GM20000 (cell line): ENCODE measurements at regions not wholly inside any gene's neighbourhood (a gene's known extent, or its start where the extent isn't known, plus 50 kb on each side); places are given as distances from the start of the nearest gene placed in this dataset.

Experiments used
- DNase-seq: peaks from one replicate; pipeline ENCODE4 v3.0.0; 2012; ENCODE audit warnings: low spot score
- TF ChIP-seq, protein P1 (sequence below): IDR thresholded peaks from 2 replicates; pipeline ENCODE4 v1.5.1; 2012; ENCODE audit warnings: mild to moderate bottlenecking, control low read depth; ENCODE audit errors: extremely low read depth, missing control alignments

DNA sequence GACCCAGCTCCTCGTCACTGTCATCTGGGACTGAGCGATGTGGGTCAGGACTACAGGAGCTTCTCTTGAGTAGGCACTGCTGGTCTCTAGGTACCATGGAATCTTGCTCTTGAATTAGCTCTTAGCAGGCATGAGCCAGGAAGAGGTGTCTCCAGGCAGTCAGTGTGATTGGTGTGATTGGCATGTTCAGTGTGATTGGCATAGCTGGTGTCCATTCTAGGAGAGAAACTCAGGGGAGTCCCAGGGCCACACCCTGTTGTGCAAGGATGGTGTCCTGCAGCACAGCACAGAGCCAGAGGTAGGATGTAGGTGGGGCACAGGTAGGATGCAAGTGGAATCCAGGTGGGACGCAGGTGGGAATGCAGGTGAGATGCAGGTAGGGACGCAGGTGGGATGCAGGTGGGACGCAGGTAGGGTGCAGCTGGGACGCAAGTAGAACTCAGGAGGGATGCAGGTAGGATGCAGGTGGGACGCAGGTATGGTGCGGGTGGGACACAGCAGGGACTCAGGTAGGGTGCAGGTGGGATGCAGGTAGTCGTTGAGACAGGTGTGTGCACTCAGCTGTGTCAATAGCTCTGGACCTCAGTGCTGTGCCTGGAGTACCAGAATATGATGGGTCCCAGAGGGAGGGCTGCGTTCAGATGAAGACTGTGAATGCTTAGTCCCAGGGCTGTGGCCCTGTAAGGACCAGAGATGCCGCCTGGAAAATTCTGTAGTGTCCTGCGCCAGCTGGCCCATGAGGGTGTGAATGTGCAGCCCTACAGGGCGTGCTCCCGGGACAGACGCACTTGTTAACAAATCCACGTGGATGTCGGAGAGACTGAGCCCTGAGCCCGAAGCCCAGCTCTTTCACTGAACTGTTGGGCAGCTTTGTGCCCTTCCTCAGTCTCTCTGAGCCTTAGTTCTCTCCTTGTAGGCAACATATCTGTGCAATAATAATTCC is 248.2 kb upstream of the PITRM1 start:
- no peak for DNase-seq
- TF ChIP-seq, protein P1, sequence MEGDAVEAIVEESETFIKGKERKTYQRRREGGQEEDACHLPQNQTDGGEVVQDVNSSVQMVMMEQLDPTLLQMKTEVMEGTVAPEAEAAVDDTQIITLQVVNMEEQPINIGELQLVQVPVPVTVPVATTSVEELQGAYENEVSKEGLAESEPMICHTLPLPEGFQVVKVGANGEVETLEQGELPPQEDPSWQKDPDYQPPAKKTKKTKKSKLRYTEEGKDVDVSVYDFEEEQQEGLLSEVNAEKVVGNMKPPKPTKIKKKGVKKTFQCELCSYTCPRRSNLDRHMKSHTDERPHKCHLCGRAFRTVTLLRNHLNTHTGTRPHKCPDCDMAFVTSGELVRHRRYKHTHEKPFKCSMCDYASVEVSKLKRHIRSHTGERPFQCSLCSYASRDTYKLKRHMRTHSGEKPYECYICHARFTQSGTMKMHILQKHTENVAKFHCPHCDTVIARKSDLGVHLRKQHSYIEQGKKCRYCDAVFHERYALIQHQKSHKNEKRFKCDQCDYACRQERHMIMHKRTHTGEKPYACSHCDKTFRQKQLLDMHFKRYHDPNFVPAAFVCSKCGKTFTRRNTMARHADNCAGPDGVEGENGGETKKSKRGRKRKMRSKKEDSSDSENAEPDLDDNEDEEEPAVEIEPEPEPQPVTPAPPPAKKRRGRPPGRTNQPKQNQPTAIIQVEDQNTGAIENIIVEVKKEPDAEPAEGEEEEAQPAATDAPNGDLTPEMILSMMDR = no peak

DNA sequence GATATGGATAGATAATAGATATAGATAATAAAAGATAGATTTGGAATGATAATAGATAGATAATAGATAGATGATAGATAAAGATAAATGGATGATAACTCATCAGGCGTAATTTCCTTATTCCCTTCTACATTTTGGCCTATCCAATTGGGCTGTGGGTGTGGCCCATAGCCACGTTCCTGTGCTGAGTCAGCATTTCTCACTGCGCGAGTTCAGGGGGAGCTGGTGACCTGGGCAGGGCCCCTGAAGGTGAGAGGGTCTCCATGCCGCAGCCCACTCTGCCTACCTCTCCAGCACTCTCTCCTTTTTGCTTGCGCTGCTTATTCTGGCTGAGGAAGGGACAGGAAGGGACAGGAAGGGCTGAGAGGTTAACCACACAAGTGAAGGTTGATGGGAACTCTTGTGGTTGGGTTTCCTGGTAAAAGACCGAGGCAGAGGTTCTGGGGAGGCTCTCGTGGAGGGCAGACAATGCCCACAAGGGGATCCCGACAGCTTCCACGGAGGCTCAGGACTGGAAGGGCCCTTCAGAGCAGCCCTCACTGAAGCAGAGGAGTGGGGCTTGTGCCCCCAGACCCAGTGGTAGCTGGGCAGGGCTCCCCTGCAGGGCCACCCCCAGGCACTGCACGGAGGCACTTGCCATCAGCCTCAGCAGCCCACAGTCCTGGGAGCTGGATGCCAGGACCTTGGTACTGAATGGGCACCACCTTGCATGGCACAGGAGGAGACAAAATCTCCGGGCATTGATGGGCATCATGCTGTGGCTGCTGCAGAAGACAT is 247.3 kb upstream of the PITRM1 start:
- no peak for DNase-seq
- TF ChIP-seq, protein P1 = no peak

DNA sequence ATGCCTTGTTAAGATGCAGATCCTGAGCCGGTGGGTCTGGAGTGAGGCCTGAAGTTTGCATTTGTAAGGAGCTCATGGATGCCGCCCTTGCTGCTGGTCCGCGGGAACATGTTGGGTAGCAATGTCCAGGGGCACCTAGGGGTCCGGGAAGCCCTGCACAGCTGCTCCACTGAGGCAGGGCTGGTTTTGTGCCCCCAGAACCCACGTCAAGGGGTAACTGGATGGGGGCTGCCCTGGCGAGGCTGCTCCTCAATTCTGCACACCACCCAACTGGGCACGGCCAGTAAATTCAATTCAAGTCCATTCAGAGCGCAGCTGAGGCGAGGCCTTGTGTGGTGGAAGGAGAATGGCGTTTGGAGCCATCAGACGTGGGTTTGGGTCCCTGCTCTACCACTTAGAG is 246.3 kb upstream of the PITRM1 start:
- no peak for DNase-seq
- TF ChIP-seq, protein P1 = no peak

DNA sequence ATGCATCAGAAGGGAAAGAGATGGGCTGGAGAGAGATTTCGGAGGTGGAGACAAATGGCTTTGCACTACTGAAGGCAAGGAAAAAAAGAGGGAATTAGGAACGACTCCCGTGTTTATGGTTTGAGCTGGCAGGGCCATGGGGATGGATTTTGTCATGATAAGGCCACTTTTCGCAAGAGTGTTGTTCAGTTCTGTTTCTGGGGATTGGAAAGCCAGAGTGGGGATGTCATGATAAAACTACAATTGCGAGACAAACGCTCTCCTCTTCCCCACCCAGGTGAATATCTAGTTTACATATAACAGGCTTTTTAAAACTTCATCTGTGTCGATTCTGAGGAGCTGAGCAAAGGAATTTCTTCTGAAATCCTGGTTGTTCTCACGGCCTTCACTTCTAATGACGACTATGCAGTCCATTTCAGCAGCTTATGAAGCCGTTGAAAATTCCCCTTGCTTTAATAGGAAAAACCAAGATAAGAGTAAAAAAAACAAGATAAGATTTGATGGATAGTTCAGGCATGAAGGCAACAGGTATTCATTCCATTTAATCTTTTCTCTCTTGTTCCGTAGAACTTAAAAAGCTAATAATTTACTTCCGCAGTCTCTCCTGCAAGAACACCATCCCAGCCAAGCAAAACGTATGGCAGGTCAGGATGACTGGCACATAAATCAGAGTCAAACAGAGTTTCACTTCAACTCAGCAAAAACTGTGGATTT is 245.6 kb upstream of the PITRM1 start:
- DNase-seq = no peak
- TF ChIP-seq, protein P1 = no peak

DNA sequence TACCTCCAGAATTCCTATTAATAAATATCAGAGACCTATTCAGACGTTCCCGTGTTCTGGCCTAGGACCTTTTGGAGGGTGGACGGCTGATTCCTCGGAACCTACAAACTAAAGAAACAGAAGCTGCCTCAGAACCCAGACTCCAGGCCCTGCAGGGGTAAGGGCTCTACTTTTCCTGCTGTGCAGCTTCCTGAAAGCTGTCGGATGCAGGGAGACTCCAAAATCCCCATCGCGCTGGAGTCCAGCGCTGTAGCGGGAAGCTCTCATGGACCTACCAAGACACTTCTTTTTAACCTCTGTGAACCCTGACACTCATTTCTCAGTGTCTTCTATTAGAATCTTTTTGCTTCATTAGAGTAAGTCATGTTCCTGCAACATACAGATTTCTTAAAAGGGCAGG is 244.5 kb upstream of the PITRM1 start:
- TF ChIP-seq, protein P1 = no peak
- DNase-seq = no peak

DNA sequence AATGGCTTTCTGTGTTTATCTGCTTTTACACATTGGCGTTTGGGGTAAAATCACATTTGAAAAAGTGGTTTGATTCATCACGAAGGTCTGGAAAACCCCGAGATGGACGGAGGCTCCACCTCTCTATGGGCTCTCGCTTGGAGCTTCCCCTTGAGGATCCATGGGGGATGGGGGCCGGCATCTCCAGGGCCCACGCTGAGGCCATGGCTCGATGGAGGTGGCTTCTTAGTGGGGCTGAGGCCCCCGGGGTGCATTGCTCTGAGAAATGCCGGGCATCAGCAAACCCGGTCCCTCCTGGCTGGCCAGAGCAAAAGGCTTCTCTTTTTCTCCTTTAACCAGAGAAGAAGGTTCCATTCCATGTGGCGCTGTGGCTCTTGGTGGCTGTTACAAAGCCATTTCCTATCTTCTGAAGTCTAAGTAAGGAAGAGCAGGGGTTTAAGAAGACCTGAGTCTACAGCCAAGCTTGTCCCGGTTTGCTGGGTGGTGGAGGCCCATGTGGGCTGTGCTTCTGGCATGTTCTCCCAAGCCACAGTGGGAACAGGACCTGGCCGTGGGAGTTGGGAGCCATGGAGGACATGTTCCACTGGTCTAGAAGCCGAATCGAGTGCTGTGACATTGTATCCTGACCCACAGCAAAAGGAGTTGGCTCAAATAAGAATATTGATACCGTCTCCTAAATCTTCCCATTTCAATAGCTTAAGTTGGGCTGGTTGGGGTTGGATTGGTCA is 243.5 kb upstream of the PITRM1 start:
- no peak for DNase-seq
- TF ChIP-seq, protein P1 = no peak
